T-cell (primary cell): ENCODE measurements at regions not wholly inside any gene's neighbourhood (a gene's known extent, or its start where the extent isn't known, plus 50 kb on each side); places are given as distances from the start of the nearest gene placed in this dataset.

ENCODE experiments used
- ATAC-seq, 4 experiments: fragments of 200-7000 bp in 3 of 4; fragments of 150-1000 bp in 1 of 4; cut with Tn5 transposase; replicated peaks in 1 of 4; 1 replicate in 3 of 4; 2 replicates in 1 of 4; pipeline ENCODE4 v1.10.0; 2021; ENCODE audit warnings: moderate library complexity in 3 of 4, mild to moderate bottlenecking in 2 of 4, moderate number of reproducible peaks in 1 of 4
- CTCF ChIA-PET, 2 donors: fragments of 300-600 bp; sonication (Branson Sonifier 250); formaldehyde crosslinking; loops; one replicate each; lab custom pipeline; 2022; ENCODE audit warnings: antibody characterized with exemption in 2 of 2; lab: Charles Lee
- POLR2A ChIA-PET, 2 donors: fragments of 300-600 bp; sonication (Branson Sonifier 250); formaldehyde crosslinking; loops; one replicate each; lab custom pipeline; 2022; ENCODE audit warnings: antibody characterized with exemption in 2 of 2; lab: Charles Lee
- DNase-seq, 35 experiments: peaks; one replicate each; pipeline versions ENCODE4 v3.0.0 to v3.0.0-alpha.2; 2013 to 2023
- H3K27ac ChIP-seq: one replicate; pipeline ENCODE4 v1.5.1; 2013; ENCODE audit warnings: low read length
- H3K27me3 ChIP-seq, 2 experiments: replicated peaks in 1 of 2; 1 replicate in 1 of 2; 2 replicates in 1 of 2; pipeline versions ENCODE4 v1.6.1 to v1.7.0; 2013; ENCODE audit warnings: low read length in 1 of 2, mixed read lengths in 1 of 2; ENCODE audit not compliant: control insufficient read depth in 2 of 2, insufficient read depth in 2 of 2; ENCODE audit errors: extremely low read depth in 1 of 2
- H3K36me3 ChIP-seq, 2 donors: 1 replicate in 1 of 2; 2 replicates in 1 of 2; pipeline versions ENCODE4 v1.6.1 to v1.7.0; 2013; ENCODE audit warnings: low read length in 1 of 2; ENCODE audit not compliant: control insufficient read depth in 2 of 2, insufficient read depth in 1 of 2; ENCODE audit errors: extremely low read depth in 1 of 2
- H3K4me1 ChIP-seq, 2 experiments: 1 replicate in 1 of 2; 2 replicates in 1 of 2; pipeline versions ENCODE4 v1.6.1 to v1.7.0; 2013; ENCODE audit warnings: low read length in 2 of 2, mixed read lengths in 1 of 2; ENCODE audit not compliant: insufficient read depth in 2 of 2, control insufficient read depth in 1 of 2; ENCODE audit errors: extremely low read depth in 1 of 2
- H3K4me3 ChIP-seq, 2 donors: 1 replicate in 1 of 2; 2 replicates in 1 of 2; pipeline versions ENCODE4 v1.5.1 to v1.7.0; 2013; ENCODE audit warnings: mild to moderate bottlenecking in 2 of 2, low read length in 1 of 2, moderate library complexity in 1 of 2; ENCODE audit not compliant: control insufficient read depth in 1 of 2; ENCODE audit errors: extremely low read depth in 1 of 2
- H3K9me3 ChIP-seq: 2 replicates; pipeline ENCODE4 v1.7.0; 2013
- H3K27ac Mint-ChIP-seq, 2 donors: one replicate each; pipeline ENCODE4 v1.8.0; 2020 to 2021; ENCODE audit warnings: mild to moderate bottlenecking in 2 of 2, mixed read lengths in 2 of 2
- H3K27me3 Mint-ChIP-seq, 2 donors: one replicate each; pipeline ENCODE4 v1.8.0; 2021 to 2022; ENCODE audit warnings: mixed read lengths in 2 of 2
- H3K36me3 Mint-ChIP-seq: one replicate; pipeline ENCODE4 v1.8.0; 2021; ENCODE audit warnings: mixed read lengths
- H3K4me1 Mint-ChIP-seq, 3 donors: one replicate each; pipeline ENCODE4 v1.8.0; 2020 to 2022; ENCODE audit warnings: mixed read lengths in 3 of 3, mild to moderate bottlenecking in 1 of 3
- H3K4me3 Mint-ChIP-seq, 3 donors: one replicate each; pipeline ENCODE4 v1.8.0; 2020 to 2022; ENCODE audit warnings: mild to moderate bottlenecking in 3 of 3, mixed read lengths in 3 of 3, moderate library complexity in 3 of 3
- H3K9me3 Mint-ChIP-seq, 3 donors: one replicate each; pipeline ENCODE4 v1.8.0; 2020 to 2022; ENCODE audit warnings: mixed read lengths in 3 of 3
- WGBS: methylation state at CpG from one replicate; pipeline ENCODE4 v1.1.5; 2013; ENCODE audit warnings: missing lambda C conversion rate; ENCODE audit not compliant: insufficient coverage; 5-methylcytosine and 5-hydroxymethylcytosine counted together

GRCh38 chr16:64615630-64616280 is 506.1 kb downstream of the CDH11 start:
- no peak overlapping the region for H3K4me3 Mint-ChIP-seq
- Histone ChIP-seq H3K27me3 (no peaks in the 10 kb centered on the region), H3K4me1 (no peaks in the 10 kb centered on the region), H3K27ac (no peak overlapping the region), H3K9me3 (no peaks in the 10 kb centered on the region), H3K36me3 (no peaks in the 10 kb centered on the region), H3K4me3 (no peak overlapping the region)
- no peak for DNase-seq
- CTCF ChIA-PET = no interaction called here
- no peaks in the 10 kb centered on the region for H3K27me3 Mint-ChIP-seq
- H3K4me1 Mint-ChIP-seq = no peaks in the 10 kb centered on the region
- POLR2A ChIA-PET = interaction anchor here in 1 of 2 donors (0.5 kb wide), 1 partner anchor 616 kb away, joined by 5 read pairs; no protein-coding TSS in a partner anchor
- no peak for ATAC-seq
- 21% methylated on average over 2 of the region's 6 CpGs for WGBS
- no peaks in the 10 kb centered on the region for H3K36me3 Mint-ChIP-seq
- no peak overlapping the region for H3K27ac Mint-ChIP-seq
- H3K9me3 Mint-ChIP-seq = peaks cover 29 to 62% (median 33%) of the 10 kb centered on the region in 3 donors

- no peaks in the 10 kb centered on the region for H3K4me1 Mint-ChIP-seq
- ATAC-seq (no peak), DNase-seq (no peak)
- CTCF ChIA-PET = no interaction called here
- no peaks in the 10 kb centered on the region for H3K36me3 Mint-ChIP-seq
- H3K27ac Mint-ChIP-seq = no peak overlapping the region
- peaks cover 10 to 33% (median 22%) of the 10 kb centered on the region in 3 donors for H3K9me3 Mint-ChIP-seq
- H3K9me3 ChIP-seq = no peaks in the 10 kb centered on the region
- no peak overlapping the region for H3K4me3 ChIP-seq
- no peaks in the 10 kb centered on the region for H3K4me1 ChIP-seq
- no peak overlapping the region for H3K27ac ChIP-seq
- H3K4me3 Mint-ChIP-seq = no peak overlapping the region
- POLR2A ChIA-PET = no interaction called here
- H3K36me3 ChIP-seq = no peaks in the 10 kb centered on the region
- no peaks in the 10 kb centered on the region for H3K27me3 Mint-ChIP-seq
- no peaks in the 10 kb centered on the region for H3K27me3 ChIP-seq
Measured at GRCh38 chr16:64596196-64596595, 525.7 kb downstream of the CDH11 start.

- DNase-seq = no peak
- Histone ChIP-seq H3K4me3 (no peak overlapping the region), H3K9me3 (no peaks in the 10 kb centered on the region), H3K27me3 (no peaks in the 10 kb centered on the region), H3K27ac (no peak overlapping the region), H3K36me3 (no peaks in the 10 kb centered on the region), H3K4me1 (no peaks in the 10 kb centered on the region)
- ChIA-PET CTCF (no interaction called here), POLR2A (no interaction called here)
- Mint-ChIP-seq H3K4me1 (no peaks in the 10 kb centered on the region), H3K36me3 (no peaks in the 10 kb centered on the region), H3K27ac (no peak overlapping the region), H3K27me3 (no peaks in the 10 kb centered on the region), H3K4me3 (no peak overlapping the region), H3K9me3 (peaks cover 10 to 31% (median 11%) of the 10 kb centered on the region in 3 donors)
- no peak for ATAC-seq
Measured at GRCh38 chr16:64590513-64590912, 531.4 kb downstream of the CDH11 start.

GRCh38 chr16:64589836-64590235 is 532.0 kb downstream of the CDH11 start:
- H3K27me3 Mint-ChIP-seq = no peaks in the 10 kb centered on the region
- no peaks in the 10 kb centered on the region for H3K9me3 ChIP-seq
- no peak for DNase-seq
- H3K27me3 ChIP-seq = no peaks in the 10 kb centered on the region
- H3K27ac Mint-ChIP-seq = no peak overlapping the region
- H3K9me3 Mint-ChIP-seq = peaks cover 10 to 28% (median 11%) of the 10 kb centered on the region in 3 donors
- WGBS = no CpG with 5 or more reads among the region's 5 CpGs
- H3K36me3 Mint-ChIP-seq = no peaks in the 10 kb centered on the region
- no peak for ATAC-seq
- H3K36me3 ChIP-seq = no peaks in the 10 kb centered on the region
- CTCF ChIA-PET = interaction anchor here in 1 of 2 donors (0.6 kb wide), 1 partner anchor 865 kb away, joined by 3 read pairs; no protein-coding TSS in a partner anchor
- no peak overlapping the region for H3K4me3 ChIP-seq
- H3K4me3 Mint-ChIP-seq = no peak overlapping the region
- H3K4me1 Mint-ChIP-seq = no peaks in the 10 kb centered on the region
- no peak overlapping the region for H3K27ac ChIP-seq
- H3K4me1 ChIP-seq = no peaks in the 10 kb centered on the region
- POLR2A ChIA-PET = interaction anchor here in 1 of 2 donors (0.6 kb wide), 1 partner anchor 57 kb away, joined by 3 read pairs; no protein-coding TSS in a partner anchor

GRCh38 chr16:64586781-64587180 is 535.1 kb downstream of the CDH11 start:
- Mint-ChIP-seq H3K4me3 (no peak overlapping the region), H3K4me1 (no peaks in the 10 kb centered on the region), H3K9me3 (peaks cover 8 to 18% (median 14%) of the 10 kb centered on the region in 3 donors), H3K27ac (no peak overlapping the region), H3K27me3 (no peaks in the 10 kb centered on the region), H3K36me3 (no peaks in the 10 kb centered on the region)
- ATAC-seq = no peak
- Histone ChIP-seq H3K36me3 (no peaks in the 10 kb centered on the region), H3K27ac (no peak overlapping the region), H3K4me1 (no peaks in the 10 kb centered on the region), H3K4me3 (no peak overlapping the region), H3K9me3 (no peaks in the 10 kb centered on the region), H3K27me3 (no peaks in the 10 kb centered on the region)
- no CpG with 5 or more reads among the region's 3 CpGs for WGBS
- ChIA-PET POLR2A (no interaction called here), CTCF (no interaction called here)
- no peak for DNase-seq

GRCh38 chr16:64585367-64585766 is 536.5 kb downstream of the CDH11 start:
- H3K4me3 Mint-ChIP-seq = no peak overlapping the region
- H3K27ac Mint-ChIP-seq = no peak overlapping the region
- no peaks in the 10 kb centered on the region for H3K27me3 Mint-ChIP-seq
- H3K4me1 ChIP-seq = no peaks in the 10 kb centered on the region
- ATAC-seq = no peak
- no peaks in the 10 kb centered on the region for H3K36me3 Mint-ChIP-seq
- ChIA-PET CTCF (no interaction called here), POLR2A (no interaction called here)
- H3K4me1 Mint-ChIP-seq = no peaks in the 10 kb centered on the region
- H3K9me3 Mint-ChIP-seq = peaks cover 9 to 21% (median 14%) of the 10 kb centered on the region in 3 donors
- no peak for DNase-seq
- no peaks in the 10 kb centered on the region for H3K27me3 ChIP-seq
- no peak overlapping the region for H3K4me3 ChIP-seq
- H3K27ac ChIP-seq = no peak overlapping the region
- H3K36me3 ChIP-seq = no peaks in the 10 kb centered on the region
- H3K9me3 ChIP-seq = no peaks in the 10 kb centered on the region

GRCh38 chr16:64580558-64580957 is 541.3 kb downstream of the CDH11 start:
- no peak overlapping the region for H3K27ac ChIP-seq
- no peaks in the 10 kb centered on the region for H3K4me1 ChIP-seq
- H3K27ac Mint-ChIP-seq = no peak overlapping the region
- no peaks in the 10 kb centered on the region for H3K27me3 ChIP-seq
- no peaks in the 10 kb centered on the region for H3K36me3 ChIP-seq
- ChIA-PET CTCF (no interaction called here), POLR2A (no interaction called here)
- no peak overlapping the region for H3K4me3 ChIP-seq
- H3K9me3 ChIP-seq = peaks cover 2% of the 10 kb centered on the region
- H3K27me3 Mint-ChIP-seq = no peaks in the 10 kb centered on the region
- no peak overlapping the region for H3K4me3 Mint-ChIP-seq
- 84% methylated on average over 6 of the region's 7 CpGs for whole genome bisulfite sequencing
- DNase-seq (no peak), ATAC-seq (no peak)
- no peaks in the 10 kb centered on the region for H3K4me1 Mint-ChIP-seq
- H3K9me3 Mint-ChIP-seq = peaks cover 8 to 19% (median 8%) of the 10 kb centered on the region in 3 donors
- H3K36me3 Mint-ChIP-seq = no peaks in the 10 kb centered on the region
